ENCODE measurements at regions not wholly inside any gene's neighbourhood (a gene's known extent, or its start where the extent isn't known, plus 50 kb on each side); places are given as distances from the start of the nearest gene placed in this dataset.

GRCh38 chr9:85136507-85136906 is 467.0 kb downstream of the NTRK2 start:
- TF ChIP-seq SUZ12 (IDR thresholded peaks at IDR 0.05; ENCODE audit: extremely low read depth, insufficient read depth, insufficient read length) (no peak), ZNF274 (IDR thresholded peaks at IDR 0.05; ENCODE audit: low read depth, low read length) (no peak), YY1 (IDR thresholded peaks at IDR 0.05; ENCODE audit: insufficient read depth, insufficient read length) (no peak)

Measured in NT2/D1 (cell line).